Trophoblast cell (in vitro differentiated cells and primary cell): ENCODE measurements at regions not wholly inside any gene's neighbourhood (a gene's known extent, or its start where the extent isn't known, plus 50 kb on each side); places are given as distances from the start of the nearest gene placed in this dataset.
A peak's percentile ranks its signal among the peaks of the same experiment; 100 is the strongest.

Experiments
- DNase-seq, 2 donors: peaks; one replicate each; pipeline ENCODE4 v3.0.0-alpha.2; 2016
- H2AFZ ChIP-seq: 2 replicates; pipeline ENCODE4 v1.6.1; 2013; ENCODE audit warnings: low read length, moderate library complexity, mild to moderate bottlenecking; ENCODE audit not compliant: insufficient read depth, poor library complexity
- H2AK5ac ChIP-seq: 2 replicates; pipeline ENCODE4 v1.6.1; 2013; ENCODE audit warnings: mild to moderate bottlenecking, low read length
- H2BK120ac ChIP-seq: 2 replicates; pipeline ENCODE4 v1.6.1; 2013; ENCODE audit warnings: low read length, mild to moderate bottlenecking, moderate library complexity; ENCODE audit not compliant: insufficient read depth, poor library complexity
- H2BK12ac ChIP-seq: 2 replicates; pipeline ENCODE4 v1.6.1; 2013; ENCODE audit warnings: mild to moderate bottlenecking, low read length, moderate library complexity
- H2BK5ac ChIP-seq: 2 replicates; pipeline ENCODE4 v1.6.1; 2013; ENCODE audit warnings: low read length, low read depth, moderate library complexity, mild to moderate bottlenecking; ENCODE audit not compliant: poor library complexity
- H3K14ac ChIP-seq: 2 replicates; pipeline ENCODE4 v1.6.1; 2013; ENCODE audit warnings: mild to moderate bottlenecking, low read length
- H3K18ac ChIP-seq: 2 replicates; pipeline ENCODE4 v1.6.1; 2013; ENCODE audit warnings: mild to moderate bottlenecking, low read length
- H3K23ac ChIP-seq: 2 replicates; pipeline ENCODE4 v1.6.1; 2013; ENCODE audit warnings: low read length
- H3K27ac ChIP-seq: 2 replicates; pipeline ENCODE4 v1.5.1; 2013; ENCODE audit warnings: low read depth, mild to moderate bottlenecking, inconsistent platforms, low read length, moderate library complexity
- H3K27me3 ChIP-seq: 2 replicates; pipeline ENCODE4 v1.6.1; 2013; ENCODE audit warnings: inconsistent platforms, mild to moderate bottlenecking, low read length, moderate library complexity; ENCODE audit not compliant: insufficient read depth
- H3K36me3 ChIP-seq, 2 experiments: 1 replicate in 1 of 2; 2 replicates in 1 of 2; pipeline ENCODE4 v1.6.1; 2013; ENCODE audit warnings: low read length in 2 of 2, mild to moderate bottlenecking in 2 of 2, moderate library complexity in 1 of 2; ENCODE audit not compliant: insufficient read depth in 2 of 2, control insufficient read depth in 1 of 2
- H3K4ac ChIP-seq: 2 replicates; pipeline ENCODE4 v1.6.1; 2013; ENCODE audit warnings: low read depth, mild to moderate bottlenecking, low read length, moderate library complexity
- H3K4me1 ChIP-seq, 2 experiments: 1 replicate in 1 of 2; 2 replicates in 1 of 2; pipeline ENCODE4 v1.6.1; 2013; ENCODE audit warnings: low read length in 2 of 2, mild to moderate bottlenecking in 2 of 2, moderate library complexity in 1 of 2; ENCODE audit not compliant: insufficient read depth in 2 of 2, control insufficient read depth in 1 of 2
- H3K4me2 ChIP-seq: 2 replicates; pipeline ENCODE4 v1.6.1; 2013; ENCODE audit warnings: inconsistent platforms, mild to moderate bottlenecking, low read length, moderate library complexity
- H3K4me3 ChIP-seq: 2 replicates; pipeline ENCODE4 v1.5.1; 2013; ENCODE audit warnings: mild to moderate bottlenecking, low read depth, low read length, inconsistent platforms
- H3K79me1 ChIP-seq: one replicate; pipeline ENCODE4 v1.6.1; 2013; ENCODE audit warnings: low read length
- H3K79me2 ChIP-seq: 2 replicates; pipeline ENCODE4 v1.6.1; 2013; ENCODE audit warnings: low read length, mild to moderate bottlenecking; ENCODE audit not compliant: control insufficient read depth, insufficient read depth, poor library complexity
- H3K9ac ChIP-seq: 2 replicates; pipeline ENCODE4 v1.6.1; 2013; ENCODE audit warnings: mild to moderate bottlenecking, low read length
- H3K9me3 ChIP-seq: 2 replicates; pipeline ENCODE4 v1.6.1; 2013; ENCODE audit warnings: low read depth, mild to moderate bottlenecking, control low read depth, inconsistent platforms, low read length; ENCODE audit not compliant: insufficient read depth
- H4K12ac ChIP-seq: 2 replicates; pipeline ENCODE4 v1.6.1; 2013; ENCODE audit warnings: low read depth, mild to moderate bottlenecking, low read length, moderate library complexity
- H4K8ac ChIP-seq: 2 replicates; pipeline ENCODE4 v1.6.1; 2013; ENCODE audit warnings: low read depth, mild to moderate bottlenecking, low read length, moderate library complexity
- H4K91ac ChIP-seq: one replicate; pipeline ENCODE4 v1.6.1; 2013; ENCODE audit warnings: low read depth, mild to moderate bottlenecking, low read length, moderate library complexity
- WGBS: extraction: QIAGEN DNeasy Blood & Tissue Kit; methylation state at CpG from one replicate; pipeline ENCODE4 v1.1.7; 2013; ENCODE audit warnings: missing lambda C conversion rate; ENCODE audit not compliant: insufficient read length, insufficient coverage; ENCODE audit errors: extremely low coverage; 5-methylcytosine and 5-hydroxymethylcytosine counted together

- Histone ChIP-seq H4K12ac (no peak overlapping the region), H2BK5ac (no peak overlapping the region), H2AFZ (no peak overlapping the region), H3K27me3 (no peaks in the 10 kb centered on the region), H4K8ac (no peak overlapping the region), H3K4me3 (no peak overlapping the region), H2AK5ac (no peak overlapping the region), H3K27ac (no peak overlapping the region), H3K36me3 (no peaks in the 10 kb centered on the region), H4K91ac (no peak overlapping the region), H3K4me2 (no peak overlapping the region), H3K14ac (no peak overlapping the region), H3K4ac (no peak overlapping the region), H3K23ac (no peak overlapping the region), H3K79me2 (no peaks in the 10 kb centered on the region), H3K9ac (no peak overlapping the region), H3K4me1 (no peaks in the 10 kb centered on the region), H3K79me1 (no peaks in the 10 kb centered on the region), H3K18ac (no peak overlapping the region), H3K9me3 (no peaks in the 10 kb centered on the region), H2BK120ac (no peak overlapping the region), H2BK12ac (no peak overlapping the region)
- no CpG with 5 or more reads among the region's 2 CpGs for WGBS
- DNase-seq = no peak
Observed at GRCh38 chr9:78131969-78132700, 100.5 kb upstream of the GNAQ start.

- no peaks in the 10 kb centered on the region for H3K36me3 ChIP-seq
- DNase-seq = no peak
- H4K8ac ChIP-seq = no peak overlapping the region
- no peak overlapping the region for H3K14ac ChIP-seq
- H3K4me1 ChIP-seq = no peaks in the 10 kb centered on the region
- H3K9me3 ChIP-seq = no peaks in the 10 kb centered on the region
- no peak overlapping the region for H3K4me2 ChIP-seq
- H3K9ac ChIP-seq = no peak overlapping the region
- H3K4ac ChIP-seq = no peak overlapping the region
- H2AFZ ChIP-seq = no peak overlapping the region
- H3K4me3 ChIP-seq = no peak overlapping the region
- H3K27ac ChIP-seq = no peak overlapping the region
- no peak overlapping the region for H2AK5ac ChIP-seq
- H3K27me3 ChIP-seq = no peaks in the 10 kb centered on the region
- H4K91ac ChIP-seq = no peak overlapping the region
- H3K79me1 ChIP-seq = no peaks in the 10 kb centered on the region
- no peak overlapping the region for H2BK120ac ChIP-seq
- no peak overlapping the region for H3K18ac ChIP-seq
- no peak overlapping the region for H2BK5ac ChIP-seq
- H4K12ac ChIP-seq = no peak overlapping the region
- no peaks in the 10 kb centered on the region for H3K79me2 ChIP-seq
- H3K23ac ChIP-seq = no peak overlapping the region
- H2BK12ac ChIP-seq = no peak overlapping the region
Observed at GRCh38 chr9:78130853-78131252, 99.2 kb upstream of the GNAQ start.

- Histone ChIP-seq H4K91ac (no peak overlapping the region), H3K4me1 (no peaks in the 10 kb centered on the region), H3K79me1 (no peaks in the 10 kb centered on the region), H3K4ac (no peak overlapping the region), H2BK5ac (no peak overlapping the region), H3K27ac (no peak overlapping the region), H3K27me3 (no peaks in the 10 kb centered on the region), H3K18ac (no peak overlapping the region), H3K4me2 (no peak overlapping the region), H3K4me3 (no peak overlapping the region), H4K8ac (no peak overlapping the region), H3K79me2 (no peaks in the 10 kb centered on the region), H2BK12ac (no peak overlapping the region), H3K23ac (no peak overlapping the region), H3K9ac (no peak overlapping the region), H3K9me3 (no peaks in the 10 kb centered on the region), H3K36me3 (no peaks in the 10 kb centered on the region), H2AK5ac (no peak overlapping the region), H2BK120ac (no peak overlapping the region), H3K14ac (no peak overlapping the region), H4K12ac (no peak overlapping the region), H2AFZ (no peak overlapping the region)
- peak in 1 of 2 donors; percentile 16 for DNase-seq
- WGBS = no CpG with 5 or more reads among the region's 6 CpGs
Observed at GRCh38 chr9:78130004-78130403, 98.4 kb upstream of the GNAQ start.

GRCh38 chr9:78127279-78128225 lies 95.9 kb upstream of the GNAQ start:
- DNase-seq = no peak
- Histone ChIP-seq H3K18ac (no peak overlapping the region), H4K91ac (no peak overlapping the region), H3K36me3 (no peaks in the 10 kb centered on the region), H3K27me3 (no peaks in the 10 kb centered on the region), H4K8ac (no peak overlapping the region), H2BK12ac (no peak overlapping the region), H3K4me3 (no peak overlapping the region), H3K79me2 (no peaks in the 10 kb centered on the region), H2AK5ac (no peak overlapping the region), H3K9me3 (no peaks in the 10 kb centered on the region), H3K4me2 (no peak overlapping the region), H2BK5ac (no peak overlapping the region), H4K12ac (no peak overlapping the region), H3K4me1 (no peaks in the 10 kb centered on the region), H2AFZ (no peak overlapping the region), H3K14ac (no peak overlapping the region), H2BK120ac (no peak overlapping the region), H3K4ac (no peak overlapping the region), H3K23ac (no peak overlapping the region), H3K79me1 (no peaks in the 10 kb centered on the region), H3K9ac (no peak overlapping the region), H3K27ac (no peak overlapping the region)
- no CpG with 5 or more reads among the region's 5 CpGs for WGBS
